BE2C (cell line): ENCODE measurements at regions not wholly inside any gene's neighbourhood (a gene's known extent, or its start where the extent isn't known, plus 50 kb on each side); places are given as distances from the start of the nearest gene placed in this dataset.

Experiments
- DNase-seq: peaks from one replicate; pipeline ENCODE4 v3.0.0-alpha.2; 2020
- H3K27me3 ChIP-seq: fragments of 250-450 bp; sonication (Bioruptor Pico); 2 replicates; pipeline ENCODE4 v1.5.1; 2020; ENCODE audit warnings: mild to moderate bottlenecking
- H3K36me3 ChIP-seq: fragments of 250-450 bp; sonication (Bioruptor Pico); 2 replicates; pipeline ENCODE4 v1.5.1; 2020; ENCODE audit warnings: mild to moderate bottlenecking
- H3K4me1 ChIP-seq: fragments of 250-450 bp; sonication (Bioruptor Pico); 2 replicates; pipeline ENCODE4 v1.5.1; 2020
- H3K4me3 ChIP-seq: 2 replicates; pipeline ENCODE4 v1.5.1; 2011; ENCODE audit warnings: low read depth, low read length
- H3K9me3 ChIP-seq: fragments of 250-450 bp; sonication (Bioruptor Pico); 2 replicates; pipeline ENCODE4 v1.5.1; 2020
- TF ChIP-seq, protein P1 (sequence below): IDR thresholded peaks from 2 replicates; pipeline ENCODE4 v1.5.1; 2012; ENCODE audit warnings: mild to moderate bottlenecking, low read depth, low read length

DNA sequence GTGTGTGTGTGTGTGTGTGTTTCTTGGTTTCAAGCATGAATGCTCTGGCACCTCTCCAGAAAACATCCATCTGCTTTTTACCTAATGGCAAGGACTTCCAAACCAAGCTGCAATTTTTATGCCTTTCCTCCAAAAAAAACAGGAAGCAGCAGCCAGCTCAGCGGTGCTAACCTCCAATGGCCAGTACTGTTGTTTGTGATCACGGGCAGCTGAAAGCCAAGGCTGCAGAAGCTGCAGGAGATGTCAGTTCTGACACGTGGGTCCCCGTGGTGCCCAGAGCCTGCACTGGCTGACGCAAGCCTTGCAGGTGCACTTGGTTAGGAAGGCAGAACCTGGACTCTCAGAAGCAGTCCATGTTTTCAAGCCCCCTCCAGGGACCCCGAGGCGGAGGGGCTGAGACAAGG, 313.6 kb upstream of the DDX53 start:
- H3K4me1 ChIP-seq: peaks cover 5% of the 10 kb centered on the region; the same call in 1 of the 2 replicates
- H3K36me3 ChIP-seq: no peaks in the 10 kb centered on the region
- no peak overlapping the region for H3K4me3 ChIP-seq
- H3K9me3 ChIP-seq: no peaks in the 10 kb centered on the region
- peak; percentile 69 for DNase-seq
- no peaks in the 10 kb centered on the region for H3K27me3 ChIP-seq
- TF ChIP-seq, protein P1, sequence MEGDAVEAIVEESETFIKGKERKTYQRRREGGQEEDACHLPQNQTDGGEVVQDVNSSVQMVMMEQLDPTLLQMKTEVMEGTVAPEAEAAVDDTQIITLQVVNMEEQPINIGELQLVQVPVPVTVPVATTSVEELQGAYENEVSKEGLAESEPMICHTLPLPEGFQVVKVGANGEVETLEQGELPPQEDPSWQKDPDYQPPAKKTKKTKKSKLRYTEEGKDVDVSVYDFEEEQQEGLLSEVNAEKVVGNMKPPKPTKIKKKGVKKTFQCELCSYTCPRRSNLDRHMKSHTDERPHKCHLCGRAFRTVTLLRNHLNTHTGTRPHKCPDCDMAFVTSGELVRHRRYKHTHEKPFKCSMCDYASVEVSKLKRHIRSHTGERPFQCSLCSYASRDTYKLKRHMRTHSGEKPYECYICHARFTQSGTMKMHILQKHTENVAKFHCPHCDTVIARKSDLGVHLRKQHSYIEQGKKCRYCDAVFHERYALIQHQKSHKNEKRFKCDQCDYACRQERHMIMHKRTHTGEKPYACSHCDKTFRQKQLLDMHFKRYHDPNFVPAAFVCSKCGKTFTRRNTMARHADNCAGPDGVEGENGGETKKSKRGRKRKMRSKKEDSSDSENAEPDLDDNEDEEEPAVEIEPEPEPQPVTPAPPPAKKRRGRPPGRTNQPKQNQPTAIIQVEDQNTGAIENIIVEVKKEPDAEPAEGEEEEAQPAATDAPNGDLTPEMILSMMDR: no peak

- H3K27me3 ChIP-seq: no peaks in the 10 kb centered on the region
- H3K4me3 ChIP-seq: 0 out of 2 replicates have a peak overlapping the region, but pooled peaks have one; percentile 17
- TF ChIP-seq, protein P1: no peak
- no peaks in the 10 kb centered on the region for H3K9me3 ChIP-seq
- H3K4me1 ChIP-seq: peaks cover 5% of the 10 kb centered on the region; the same call in 1 of the 2 replicates
- H3K36me3 ChIP-seq: no peaks in the 10 kb centered on the region
- no peak for DNase-seq
Measured at GRCh38 chrX:22689290-22689689, 310.5 kb upstream of the DDX53 start.

GRCh38 chrX:22690116-22690515, 309.6 kb upstream of the DDX53 start:
- Histone ChIP-seq H3K4me3 (peak overlapping the region; percentile 17; the same call in 1 of the 2 replicates), H3K36me3 (no peaks in the 10 kb centered on the region), H3K9me3 (no peaks in the 10 kb centered on the region), H3K4me1 (peaks cover 5% of the 10 kb centered on the region; the same call in 1 of the 2 replicates), H3K27me3 (no peaks in the 10 kb centered on the region)
- peak; percentile 15 for DNase-seq
- TF ChIP-seq, protein P1: no peak

DNA sequence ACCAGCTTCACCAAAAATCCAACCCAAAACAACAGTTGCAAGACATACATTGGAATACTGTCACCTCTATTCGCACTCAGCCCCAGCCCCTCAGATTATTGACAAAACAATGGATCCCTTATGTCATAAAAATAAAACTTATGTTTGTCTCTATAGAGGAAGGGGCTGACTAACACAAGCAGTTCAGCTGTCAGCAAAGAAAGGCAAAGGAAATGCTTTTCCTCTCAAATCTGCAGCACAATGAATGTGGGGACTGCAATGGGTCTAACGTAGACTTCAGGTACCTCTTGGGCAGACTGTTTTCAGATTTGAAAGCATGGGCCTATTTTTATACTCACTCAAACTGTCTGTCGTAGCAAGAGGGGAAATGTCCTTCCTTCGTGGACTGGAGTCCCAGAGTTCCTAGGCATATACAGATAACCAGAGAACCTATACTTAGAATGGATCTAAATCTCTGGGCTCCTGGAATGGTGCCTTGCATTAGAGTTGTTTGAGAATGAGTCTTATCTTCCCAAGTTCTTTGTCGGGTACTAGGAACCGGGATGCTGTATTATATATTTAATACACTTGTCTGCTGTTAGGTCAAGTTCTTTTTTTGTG, 307.7 kb upstream of the DDX53 start:
- Histone ChIP-seq H3K4me3 (no peak overlapping the region), H3K36me3 (no peaks in the 10 kb centered on the region), H3K4me1 (peaks cover 5% of the 10 kb centered on the region; the same call in 1 of the 2 replicates), H3K9me3 (no peaks in the 10 kb centered on the region), H3K27me3 (no peaks in the 10 kb centered on the region)
- DNase-seq: no peak
- TF ChIP-seq, protein P1: no peak

GRCh38 chrX:22698151-22698550, 301.6 kb upstream of the DDX53 start:
- no peak for DNase-seq
- Histone ChIP-seq H3K4me3 (no peak overlapping the region), H3K4me1 (no peaks in the 10 kb centered on the region), H3K9me3 (no peaks in the 10 kb centered on the region), H3K36me3 (no peaks in the 10 kb centered on the region), H3K27me3 (no peaks in the 10 kb centered on the region)
- TF ChIP-seq, protein P1: no peak

- Histone ChIP-seq H3K27me3 (no peaks in the 10 kb centered on the region), H3K4me1 (no peaks in the 10 kb centered on the region), H3K4me3 (no peak overlapping the region), H3K9me3 (no peaks in the 10 kb centered on the region), H3K36me3 (no peaks in the 10 kb centered on the region)
- TF ChIP-seq, protein P1: no peak
- DNase-seq: no peak
Measured at GRCh38 chrX:22699581-22700091, 300.1 kb upstream of the DDX53 start.
